NCI-H526 (cell line): ENCODE measurements at regions not wholly inside any gene's neighbourhood (a gene's known extent, or its start where the extent isn't known, plus 50 kb on each side); places are given as distances from the start of the nearest gene placed in this dataset.
A peak's percentile ranks its signal among the peaks of the same experiment; 100 is the strongest.

Source experiments
- DNase-seq, 2 experiments: peaks; one replicate each; lab custom pipeline; 2025; lab: John Stamatoyannopoulos, UW

- DNase-seq, result no peak
Measured at GRCh38 chr2:104045071-104045470, 808.8 kb upstream of the POU3F3 start.

GRCh38 chr2:104046466-104046865 lies 807.4 kb upstream of the POU3F3 start:
- peak; percentile 38 to 51 for DNase-seq

DNA sequence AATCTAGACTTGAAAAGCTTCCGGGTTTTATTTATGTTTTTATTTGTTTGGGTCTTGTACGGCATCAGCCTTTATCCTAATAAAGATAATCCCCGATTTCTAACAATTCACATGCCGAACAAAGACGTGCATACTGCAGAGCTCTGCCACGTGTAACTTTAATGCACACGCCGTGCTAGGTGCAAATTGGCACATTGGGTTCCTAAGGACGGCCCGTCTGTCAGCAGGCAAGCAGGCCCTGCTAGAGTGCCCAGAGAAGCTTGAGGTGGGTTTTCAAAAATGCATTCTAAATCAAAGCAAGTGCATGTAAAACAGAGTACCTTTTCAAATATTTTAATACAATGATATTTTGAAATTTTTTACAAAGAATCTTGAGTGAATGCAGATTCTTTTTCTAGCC lies 806.4 kb upstream of the POU3F3 start:
- DNase-seq, result no peak

DNA sequence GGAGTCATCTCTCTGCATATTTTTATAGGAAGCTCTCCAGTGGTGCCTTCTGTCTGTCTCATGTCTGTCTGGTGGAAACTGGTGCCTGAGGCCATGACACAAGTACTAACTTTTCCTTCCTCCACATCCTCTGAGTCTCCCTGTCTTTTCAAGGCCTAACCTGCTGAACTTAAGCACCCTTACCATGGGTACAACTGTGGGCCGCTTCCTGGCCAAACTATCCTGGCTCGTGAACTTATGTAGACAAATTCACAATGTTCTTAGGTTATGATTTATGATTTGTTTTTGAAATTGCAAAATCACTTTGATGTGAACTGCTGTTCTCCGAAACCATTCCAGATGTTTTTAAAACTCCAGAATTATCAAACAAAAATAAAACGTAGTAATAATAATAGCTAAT lies 804.5 kb upstream of the POU3F3 start:
- DNase-seq, result no peak

DNA sequence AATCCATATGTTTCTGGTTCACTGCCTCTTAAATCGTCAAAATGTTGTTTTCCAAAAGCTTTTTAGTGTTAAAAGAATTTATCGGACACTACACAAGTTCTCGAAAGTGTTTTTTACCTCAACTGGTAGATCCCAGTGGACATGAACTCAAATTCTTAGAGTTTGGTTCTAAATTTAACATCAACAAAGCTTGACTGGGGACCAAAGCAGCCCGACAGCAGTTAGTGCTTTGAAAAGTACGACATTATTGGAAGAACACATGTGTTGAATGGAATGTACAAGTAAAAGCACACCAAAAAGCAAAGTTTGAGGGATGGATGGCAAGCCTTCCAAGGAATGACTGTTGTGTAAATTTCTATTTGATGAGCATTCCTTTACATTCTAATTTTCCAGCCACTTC lies 803.9 kb upstream of the POU3F3 start:
- no peak for DNase-seq

DNA sequence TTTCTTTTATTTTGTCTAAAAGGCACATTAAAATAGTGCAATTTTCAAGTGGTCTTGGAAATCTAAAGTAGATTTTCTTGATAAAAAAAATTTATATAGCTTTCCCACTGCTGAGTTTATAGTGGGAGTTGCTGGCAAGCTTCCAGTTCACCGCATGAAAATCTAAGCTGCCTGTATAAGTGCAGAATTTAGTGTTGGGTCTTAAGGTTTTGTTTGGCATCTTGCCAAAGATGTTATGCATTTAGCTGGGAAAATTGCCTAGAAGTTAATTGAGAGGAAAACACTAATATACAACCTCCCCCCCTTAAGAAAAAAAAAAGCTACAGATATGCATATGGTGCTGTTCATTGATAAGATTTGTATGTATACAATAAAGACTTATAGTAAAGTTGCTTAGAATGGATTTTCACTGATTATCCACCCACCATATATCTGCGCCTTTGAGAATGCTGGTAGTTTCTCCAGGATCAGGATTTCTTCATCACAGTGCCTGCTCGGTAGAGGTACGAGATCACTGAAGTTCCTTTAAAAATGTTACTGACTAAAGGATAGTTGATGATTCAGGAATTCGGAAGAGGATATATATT lies 803.2 kb upstream of the POU3F3 start:
- DNase-seq, result no peak

DNA sequence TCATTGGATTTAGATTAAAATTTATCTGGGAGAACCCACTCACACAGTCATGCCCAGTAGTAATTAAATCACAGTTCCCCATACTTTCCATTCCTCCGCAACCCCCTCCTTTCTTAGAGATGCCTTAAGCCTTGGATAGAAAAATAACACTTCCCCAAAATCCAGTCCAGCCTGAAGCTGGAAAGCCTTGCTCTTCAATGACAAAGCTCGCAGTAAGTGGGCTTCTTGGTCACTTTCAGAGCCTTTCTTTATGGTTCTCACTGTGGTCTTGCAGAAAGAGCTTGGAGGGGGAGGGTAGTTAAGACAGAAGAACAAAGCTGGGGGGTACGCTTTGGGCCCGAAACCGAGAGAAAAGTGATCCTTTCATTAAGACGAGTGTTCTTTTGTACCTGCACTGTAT lies 802.1 kb upstream of the POU3F3 start:
- no peak for DNase-seq

DNA sequence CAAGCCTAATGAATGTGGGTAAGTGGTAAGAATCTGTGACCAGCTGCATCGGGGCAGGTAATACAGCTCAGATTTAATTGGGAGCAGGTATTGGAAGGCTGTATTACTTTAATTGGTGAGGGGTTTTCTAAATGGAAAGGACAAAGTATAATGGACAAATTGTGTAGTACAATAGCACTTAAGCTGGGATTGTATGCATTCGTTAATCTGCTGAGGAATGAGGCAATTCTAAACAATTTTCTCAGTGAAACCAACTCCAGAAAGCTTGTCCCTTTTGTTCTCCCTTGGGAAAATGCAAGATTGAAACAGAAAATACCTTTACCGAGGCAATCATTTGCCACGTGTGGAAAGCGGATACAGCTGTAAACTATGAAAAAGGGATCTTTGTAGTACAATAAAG lies 801.6 kb upstream of the POU3F3 start:
- no peak for DNase-seq

DNA sequence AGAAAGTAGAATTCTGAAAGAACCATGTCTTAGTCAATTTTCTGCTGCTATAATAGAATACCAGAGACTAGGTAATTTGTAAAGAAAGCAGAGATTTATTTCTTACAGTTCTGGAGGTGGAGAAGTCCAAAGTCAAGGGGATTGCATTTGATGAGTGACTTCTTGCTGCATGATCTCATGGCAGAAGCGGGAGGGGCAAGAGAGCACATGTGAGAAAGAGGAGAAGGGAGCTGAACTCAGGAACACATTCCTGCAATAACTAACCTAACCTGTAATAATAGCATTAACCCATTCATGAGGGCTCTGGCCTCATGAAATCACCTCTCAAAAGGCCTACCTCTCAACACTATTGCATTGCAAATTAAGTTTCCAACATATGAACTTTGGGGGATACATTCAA lies 797.5 kb upstream of the POU3F3 start:
- no peak for DNase-seq

DNA sequence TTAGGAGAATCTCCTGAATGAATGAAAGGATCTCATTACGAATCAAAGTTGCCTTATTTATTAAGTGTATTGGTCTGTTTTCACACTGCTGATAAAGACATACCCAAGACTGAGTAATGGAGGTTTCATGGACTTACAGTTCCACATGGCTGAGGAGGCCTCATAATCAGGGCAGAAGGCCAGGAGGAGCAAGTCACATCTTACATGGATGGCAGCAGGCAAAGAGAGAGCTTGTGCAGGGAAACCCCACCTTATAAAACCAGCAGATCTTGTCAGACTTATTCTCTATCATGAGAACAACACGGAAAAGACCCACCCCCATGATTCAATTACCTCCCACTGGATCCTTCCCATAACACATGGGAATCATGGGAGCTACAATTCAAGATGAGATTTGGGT lies 785.2 kb upstream of the POU3F3 start:
- no peak for DNase-seq

- no peak for DNase-seq
Measured at GRCh38 chr2:104077573-104077972, 776.3 kb upstream of the POU3F3 start.

- peak in 1 of 2 experiments; percentile 2 for DNase-seq
Measured at GRCh38 chr2:104078431-104079157, 775.3 kb upstream of the POU3F3 start.

- DNase-seq, result no peak
Measured at GRCh38 chr2:104088745-104089144, 765.2 kb upstream of the POU3F3 start.

DNA sequence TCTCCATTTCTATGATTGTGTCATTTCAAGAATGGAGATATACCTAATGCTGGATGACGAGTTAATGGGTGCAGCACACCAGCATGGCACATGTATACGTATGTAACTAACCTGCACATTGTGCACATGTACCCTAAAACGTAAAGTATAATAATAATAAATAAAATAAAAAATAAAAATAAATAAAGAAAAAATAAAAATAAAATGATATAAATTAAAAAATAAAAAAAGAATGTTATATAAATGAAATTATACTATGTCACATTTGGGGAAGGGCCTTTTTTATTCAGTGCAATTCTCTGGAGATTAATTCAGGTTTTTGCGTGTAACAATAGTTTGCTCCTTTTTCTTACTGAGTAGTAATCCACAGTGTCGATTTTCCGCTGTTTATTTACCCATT lies 763.5 kb upstream of the POU3F3 start:
- no peak for DNase-seq

GRCh38 chr2:104091894-104092293 lies 762.0 kb upstream of the POU3F3 start:
- no peak for DNase-seq

- DNase-seq, result no peak
Measured at GRCh38 chr2:104092886-104093285, 761.0 kb upstream of the POU3F3 start.

GRCh38 chr2:104102615-104103014 lies 751.3 kb upstream of the POU3F3 start:
- peak; percentile 78 to 79 for DNase-seq

DNA sequence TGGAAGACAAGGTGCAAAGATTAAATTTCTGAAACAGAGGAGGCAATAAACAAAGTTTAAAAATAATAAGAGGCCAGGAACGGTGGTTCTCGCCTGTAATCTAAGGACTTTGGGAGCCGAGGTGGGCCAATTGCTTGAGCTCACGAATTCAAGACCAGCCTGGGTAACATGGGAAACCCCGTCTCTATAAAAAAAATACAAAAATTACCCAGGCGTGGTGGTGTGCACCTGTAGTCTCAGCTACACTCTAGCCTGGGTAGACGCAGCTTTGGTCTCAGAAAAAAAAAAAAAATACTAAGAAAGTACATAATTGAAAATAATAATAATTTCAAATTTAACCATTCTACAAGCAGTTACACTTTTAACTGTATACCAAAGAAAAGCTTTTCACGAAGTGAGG lies 744.6 kb upstream of the POU3F3 start:
- DNase-seq, result no peak

DNA sequence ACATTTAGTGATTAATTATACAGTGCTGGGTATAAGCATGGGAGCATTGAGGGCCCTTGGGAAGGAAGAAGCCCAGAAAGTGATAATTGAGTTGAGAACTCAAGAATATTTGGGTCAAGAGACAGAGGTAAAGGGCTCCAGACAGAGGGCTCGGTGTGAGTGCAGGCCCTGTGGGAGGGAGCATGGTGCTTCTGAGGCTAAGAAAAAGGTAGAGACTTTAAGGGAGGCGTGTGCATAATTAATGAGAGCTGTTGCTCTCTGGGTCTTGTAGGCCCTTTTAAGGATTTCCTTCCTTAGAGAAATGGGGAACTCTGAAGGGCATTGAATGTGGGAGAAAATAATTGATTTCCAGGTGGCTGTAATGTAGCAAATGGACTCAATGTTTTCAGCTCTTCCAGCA lies 735.0 kb upstream of the POU3F3 start:
- no peak for DNase-seq

DNA sequence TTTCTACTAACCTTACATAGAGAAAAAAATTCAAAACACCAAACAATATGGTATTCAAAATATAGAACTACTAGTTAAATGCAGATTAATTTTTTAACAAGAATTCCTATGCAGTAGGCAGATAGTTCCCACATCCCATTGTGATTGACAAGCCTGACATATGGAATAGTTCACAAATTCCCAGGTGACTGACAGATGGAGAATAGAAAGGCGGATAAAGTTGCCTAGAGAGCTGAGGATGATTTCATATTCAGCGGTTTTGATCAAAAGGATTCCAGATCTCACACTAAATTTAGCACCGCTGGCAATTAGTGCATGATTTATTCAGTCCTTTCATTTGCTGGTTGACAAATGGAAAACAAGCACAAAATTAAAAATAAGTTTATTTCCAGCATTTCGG lies 733.7 kb upstream of the POU3F3 start:
- DNase-seq, result no peak

DNA sequence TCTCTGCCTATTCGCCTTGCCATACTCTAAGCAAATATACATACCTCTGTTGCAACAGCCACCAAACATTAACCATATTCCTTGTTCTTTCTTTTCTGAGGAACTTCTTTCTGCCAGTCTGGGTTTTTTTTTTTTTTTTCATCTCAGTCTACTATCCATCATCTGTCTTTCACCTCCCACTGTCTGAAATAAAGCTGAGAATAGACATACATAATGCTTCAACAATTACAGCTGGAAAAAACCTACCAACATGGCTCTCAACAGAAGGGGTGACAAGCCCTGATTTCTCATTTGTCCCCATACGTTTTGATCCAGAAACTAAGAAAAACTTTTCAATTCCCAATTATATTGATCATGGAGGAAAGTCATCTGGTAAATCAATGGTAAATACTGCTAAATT lies 728.8 kb upstream of the POU3F3 start:
- DNase-seq, result no peak

GRCh38 chr2:104127049-104127770 lies 726.7 kb upstream of the POU3F3 start:
- DNase-seq, result no peak

GRCh38 chr2:104140361-104140760 lies 713.6 kb upstream of the POU3F3 start:
- DNase-seq, result no peak
